ENCODE measurements at regions not wholly inside any gene's neighbourhood (a gene's known extent, or its start where the extent isn't known, plus 50 kb on each side); places are given as distances from the start of the nearest gene placed in this dataset.

GRCh38 chr20:58153121-58153520 is 75.3 kb downstream of the ANKRD60 start:
- H3K36me3 ChIP-seq = no peaks in the 10 kb centered on the region
- no peaks in the 10 kb centered on the region for H3K4me1 ChIP-seq
- no peak overlapping the region for H3K4me3 ChIP-seq
- peaks cover 6 to 7% of the 10 kb centered on the region in 2 donors for H3K27me3 ChIP-seq
- H3K9me3 ChIP-seq = no peaks in the 10 kb centered on the region
- TF ChIP-seq CTCF (IDR thresholded peaks at IDR 0.05) = no peak
- H3K27ac ChIP-seq = no peak overlapping the region
- DNase-seq (ENCODE audit: low spot score) = no peak

- Histone ChIP-seq H3K4me3 (no peak overlapping the region), H3K27ac (no peak overlapping the region), H3K27me3 (peaks cover 6 to 7% of the 10 kb centered on the region in 2 donors), H3K9me3 (no peaks in the 10 kb centered on the region), H3K36me3 (no peaks in the 10 kb centered on the region), H3K4me1 (no peaks in the 10 kb centered on the region)
- no peak for DNase-seq (ENCODE audit: low spot score)
- no peak for TF ChIP-seq CTCF (IDR thresholded peaks at IDR 0.05)
Measured at GRCh38 chr20:58150772-58151171, 77.7 kb downstream of the ANKRD60 start.

GRCh38 chr20:58149437-58150091 is 78.9 kb downstream of the ANKRD60 start:
- no peaks in the 10 kb centered on the region for H3K4me1 ChIP-seq
- no peak for DNase-seq (ENCODE audit: low spot score)
- no peak overlapping the region for H3K4me3 ChIP-seq
- H3K27ac ChIP-seq = no peak overlapping the region
- H3K36me3 ChIP-seq = no peaks in the 10 kb centered on the region
- no peak for TF ChIP-seq CTCF (IDR thresholded peaks at IDR 0.05)
- H3K27me3 ChIP-seq = peaks cover 6 to 7% of the 10 kb centered on the region in 2 donors
- H3K9me3 ChIP-seq = no peaks in the 10 kb centered on the region

- H3K9me3 ChIP-seq = no peaks in the 10 kb centered on the region
- no peak for TF ChIP-seq CTCF (IDR thresholded peaks at IDR 0.05)
- H3K27ac ChIP-seq = no peak overlapping the region
- DNase-seq (ENCODE audit: low spot score) = no peak
- peaks cover 6 to 7% of the 10 kb centered on the region in 2 donors for H3K27me3 ChIP-seq
- no peak overlapping the region for H3K4me3 ChIP-seq
- no peaks in the 10 kb centered on the region for H3K36me3 ChIP-seq
- no peaks in the 10 kb centered on the region for H3K4me1 ChIP-seq
Measured at GRCh38 chr20:58148891-58149290, 79.6 kb downstream of the ANKRD60 start.

GRCh38 chr20:58147628-58148370 is 80.7 kb downstream of the ANKRD60 start:
- DNase-seq (ENCODE audit: low spot score) = no peak
- peaks cover 6 to 7% of the 10 kb centered on the region in 2 donors for H3K27me3 ChIP-seq
- H3K27ac ChIP-seq = no peak overlapping the region
- TF ChIP-seq CTCF (IDR thresholded peaks at IDR 0.05) = no peak
- no peak overlapping the region for H3K4me3 ChIP-seq
- H3K36me3 ChIP-seq = no peaks in the 10 kb centered on the region
- H3K4me1 ChIP-seq = no peaks in the 10 kb centered on the region
- H3K9me3 ChIP-seq = no peaks in the 10 kb centered on the region
